H1 (cell line): ENCODE measurements at regions not wholly inside any gene's neighbourhood (a gene's known extent, or its start where the extent isn't known, plus 50 kb on each side); places are given as distances from the start of the nearest gene placed in this dataset.

Source experiments
- JUN ChIP-seq: IDR thresholded peaks from 2 replicates; pipeline ENCODE4 v1.6.1; 2011; ENCODE audit warnings: low read depth, mild to moderate bottlenecking, improper control_type of control experiment, low read length
- NRF1 ChIP-seq: IDR thresholded peaks from 2 replicates; pipeline ENCODE4 v1.6.1; 2011; ENCODE audit warnings: mild to moderate bottlenecking, low read depth, low read length, improper control_type of control experiment
- POLR2A ChIP-seq, 2 experiments: IDR thresholded peaks; 1 replicate in 1 of 2; 2 replicates in 1 of 2; pipeline ENCODE4 v1.6.1; 2011; ENCODE audit warnings: low read depth in 2 of 2, low read length in 2 of 2, mild to moderate bottlenecking in 2 of 2; ENCODE audit errors: control extremely low read depth in 1 of 2
- SIN3A ChIP-seq, 2 experiments: IDR thresholded peaks in 1 of 2; conservative IDR thresholded peaks in 1 of 2; 2 replicates each; pipeline ENCODE4 v1.6.1; 2011 to 2012; ENCODE audit warnings: low read length in 2 of 2, improper control_type of control experiment in 1 of 2, low read depth in 1 of 2, mild to moderate bottlenecking in 1 of 2
- SIRT6 ChIP-seq: IDR thresholded peaks from one replicate; pipeline ENCODE4 v1.7.1; 2012; ENCODE audit warnings: low read length, inconsistent platforms

- no peak for TF ChIP-seq SIN3A (conservative IDR thresholded peaks at IDR 0.05 in 1 of 2, IDR thresholded peaks at IDR 0.05 in 1 of 2; ENCODE audit: low read depth in 1 of 2, low read length in 2 of 2)
- TF ChIP-seq POLR2A (IDR thresholded peaks at IDR 0.05; ENCODE audit: control extremely low read depth in 1 of 2, low read depth in 2 of 2, low read length in 2 of 2), result no peak
- TF ChIP-seq SIRT6, result no peak
- no peak for TF ChIP-seq NRF1
- no peak for TF ChIP-seq JUN
- TF ChIP-seq, all 59 proteins: peak for 0
Measured at GRCh38 chr10:26361971-26362370, 76.2 kb upstream of the APBB1IP start (continued).
